MG63 (cell line): ENCODE measurements at regions not wholly inside any gene's neighbourhood (a gene's known extent, or its start where the extent isn't known, plus 50 kb on each side); places are given as distances from the start of the nearest gene placed in this dataset.

Experiments used
- DNase-seq: peaks from one replicate; pipeline ENCODE4 v3.0.0-alpha.2; 2020
- H3K27me3 ChIP-seq: fragments of 250-450 bp; sonication (Bioruptor Pico); 2 replicates; pipeline ENCODE4 v1.5.1; 2020; ENCODE audit warnings: mild to moderate bottlenecking, moderate library complexity
- H3K36me3 ChIP-seq: fragments of 250-450 bp; sonication (Bioruptor Pico); 2 replicates; pipeline ENCODE4 v1.5.1; 2020; ENCODE audit warnings: mild to moderate bottlenecking, moderate library complexity
- H3K4me3 ChIP-seq: fragments of 250-450 bp; sonication (Bioruptor Pico); 2 replicates; pipeline ENCODE4 v1.5.1; 2020; ENCODE audit warnings: mild to moderate bottlenecking, moderate library complexity
- H3K9me3 ChIP-seq: fragments of 250-450 bp; sonication (Bioruptor Pico); 2 replicates; pipeline ENCODE4 v1.5.1; 2020; ENCODE audit warnings: mild to moderate bottlenecking, moderate library complexity

DNA sequence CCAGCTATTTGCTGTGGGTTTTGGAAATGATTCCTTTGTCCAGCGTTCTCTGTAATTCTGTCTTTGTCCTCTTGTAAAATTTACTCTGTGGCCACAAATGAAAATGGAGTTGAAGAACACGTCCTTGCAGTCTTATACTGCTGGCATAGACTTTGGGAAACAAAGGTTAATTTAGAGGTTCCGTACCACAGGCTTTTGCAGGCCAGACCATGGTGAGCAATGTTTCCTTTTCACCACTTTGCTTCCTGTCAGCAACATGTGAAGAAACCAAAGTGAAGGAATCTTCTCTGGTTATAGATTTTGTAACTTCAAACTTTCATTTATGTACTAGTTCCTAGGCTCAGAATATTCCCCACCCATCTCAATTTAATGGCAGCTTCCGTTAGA is 488.5 kb downstream of the MDFIC start:
- DNase-seq = no peak
- Histone ChIP-seq H3K4me3 (no peak overlapping the region), H3K27me3 (no peaks in the 10 kb centered on the region), H3K36me3 (no peaks in the 10 kb centered on the region), H3K9me3 (no peaks in the 10 kb centered on the region)

DNA sequence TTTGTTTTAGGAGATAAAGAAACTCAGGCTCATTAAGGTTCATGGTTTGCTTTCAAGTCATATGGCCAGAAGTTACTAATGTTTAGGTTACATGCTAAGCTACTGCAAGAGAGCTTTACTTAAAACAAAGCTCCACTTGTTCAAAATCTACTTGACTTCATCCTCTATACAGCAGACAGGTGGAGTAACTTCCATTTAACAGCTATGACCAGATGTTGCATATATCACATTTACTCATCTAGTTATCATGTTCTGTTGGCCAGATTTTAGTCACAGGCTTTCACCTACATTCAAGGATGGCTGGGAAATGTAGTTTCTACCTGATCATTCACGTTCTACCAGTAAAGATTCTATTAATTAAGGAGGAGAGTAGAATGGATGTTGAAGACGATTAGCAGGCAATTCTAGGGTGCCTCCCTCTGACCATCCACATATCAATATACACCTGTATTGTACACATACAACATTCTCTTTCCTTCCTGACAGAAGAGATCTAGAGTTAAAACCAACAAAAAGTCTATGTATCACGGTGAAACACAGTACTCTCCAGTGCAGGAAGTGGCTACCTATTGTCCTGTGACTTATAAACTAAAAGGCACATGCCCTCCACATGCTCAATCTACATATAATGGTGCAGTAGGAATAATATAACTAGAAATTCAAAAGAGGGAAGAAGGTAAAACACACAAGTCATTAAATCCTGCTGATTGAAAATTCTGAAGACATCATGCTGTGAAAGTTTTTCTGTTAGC is 488.0 kb downstream of the MDFIC start:
- Histone ChIP-seq H3K9me3 (no peaks in the 10 kb centered on the region), H3K36me3 (no peaks in the 10 kb centered on the region), H3K27me3 (no peaks in the 10 kb centered on the region), H3K4me3 (no peak overlapping the region)
- DNase-seq = no peak

DNA sequence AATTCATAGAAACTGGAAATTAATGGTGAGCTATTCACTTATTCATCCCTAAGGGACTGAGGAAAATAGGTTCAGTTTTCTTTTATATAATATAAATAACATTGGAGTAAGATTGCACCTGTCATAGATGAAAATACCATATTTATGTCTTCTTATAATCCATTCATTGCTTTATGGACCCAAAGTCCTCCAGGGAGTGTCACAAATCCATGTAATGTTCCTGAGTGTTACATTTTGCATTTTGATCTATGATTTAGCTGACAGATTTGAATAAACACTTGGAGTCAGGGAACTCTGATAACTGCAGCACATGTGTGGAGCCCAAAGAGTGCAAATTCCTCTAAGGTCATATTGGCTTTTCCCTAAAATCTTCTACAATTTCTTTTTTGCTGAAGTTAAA is 484.3 kb downstream of the MDFIC start:
- no peak overlapping the region for H3K4me3 ChIP-seq
- H3K9me3 ChIP-seq = no peaks in the 10 kb centered on the region
- H3K36me3 ChIP-seq = no peaks in the 10 kb centered on the region
- H3K27me3 ChIP-seq = no peaks in the 10 kb centered on the region
- DNase-seq = no peak

DNA sequence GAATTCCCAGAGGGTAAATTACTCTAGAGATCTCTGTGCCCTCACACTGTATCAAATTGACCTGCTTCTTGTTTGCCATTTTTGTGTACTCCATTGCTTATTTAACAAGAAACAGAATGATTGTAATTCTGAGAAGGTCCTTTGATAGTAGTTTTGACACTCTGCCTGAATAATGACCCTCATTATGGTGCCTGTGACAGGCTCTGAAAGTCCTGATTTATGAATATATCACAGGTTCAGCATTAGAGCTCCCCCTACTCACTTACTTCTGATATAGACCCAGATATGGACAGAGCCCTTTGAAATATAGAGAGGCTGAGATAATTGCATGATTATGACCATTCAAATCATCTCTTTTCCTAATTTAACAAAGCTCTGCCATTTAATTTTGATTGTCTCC is 465.2 kb downstream of the MDFIC start:
- H3K36me3 ChIP-seq = no peaks in the 10 kb centered on the region

DNA sequence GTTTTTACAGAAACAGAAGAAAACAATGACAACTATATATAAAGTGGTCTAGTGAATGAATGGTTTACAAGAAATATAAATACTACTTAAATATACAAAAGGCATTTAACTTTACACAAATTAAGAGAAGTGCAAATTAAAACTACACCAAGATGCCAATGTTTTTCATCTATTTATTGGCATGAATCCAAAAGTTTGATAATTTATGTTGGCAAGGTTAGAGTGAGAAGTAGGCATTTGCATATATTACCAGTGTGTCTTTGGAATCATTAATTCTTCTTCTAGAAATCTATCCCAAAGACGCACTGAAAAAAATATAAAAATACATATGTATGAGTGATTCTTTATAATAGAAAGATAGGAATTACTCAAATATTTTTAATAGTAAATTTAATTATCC is 457.4 kb downstream of the MDFIC start:
- H3K9me3 ChIP-seq = no peaks in the 10 kb centered on the region
- no peaks in the 10 kb centered on the region for H3K36me3 ChIP-seq
- no peak overlapping the region for H3K4me3 ChIP-seq
- no peak for DNase-seq
- H3K27me3 ChIP-seq = no peaks in the 10 kb centered on the region

More for the DNA sequence above, 465.2 kb downstream of the MDFIC start:
- Histone ChIP-seq H3K4me3 (no peak overlapping the region), H3K27me3 (no peaks in the 10 kb centered on the region), H3K9me3 (no peaks in the 10 kb centered on the region)
- no peak for DNase-seq

DNA sequence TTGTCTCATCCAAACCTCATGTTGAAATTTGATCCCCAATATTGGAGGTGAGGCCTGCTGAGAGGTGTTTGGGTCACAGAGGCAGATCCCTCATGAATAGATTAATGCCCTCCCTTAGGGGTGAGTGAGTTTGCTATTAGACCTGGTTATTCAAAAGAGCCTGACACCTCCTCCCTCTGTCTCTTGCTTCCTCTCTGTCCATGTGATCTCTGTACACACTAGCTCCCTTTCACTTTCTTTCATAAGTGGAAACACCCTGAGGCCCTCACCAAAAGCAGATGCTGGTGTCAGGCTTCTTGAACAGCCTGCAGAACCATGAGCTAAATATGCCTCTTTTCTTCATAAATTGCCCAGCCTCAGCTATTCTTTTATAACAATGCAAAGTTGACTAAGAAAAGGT is 447.1 kb downstream of the MDFIC start:
- Histone ChIP-seq H3K4me3 (no peak overlapping the region), H3K36me3 (no peaks in the 10 kb centered on the region), H3K9me3 (no peaks in the 10 kb centered on the region), H3K27me3 (no peaks in the 10 kb centered on the region)
- DNase-seq = no peak

DNA sequence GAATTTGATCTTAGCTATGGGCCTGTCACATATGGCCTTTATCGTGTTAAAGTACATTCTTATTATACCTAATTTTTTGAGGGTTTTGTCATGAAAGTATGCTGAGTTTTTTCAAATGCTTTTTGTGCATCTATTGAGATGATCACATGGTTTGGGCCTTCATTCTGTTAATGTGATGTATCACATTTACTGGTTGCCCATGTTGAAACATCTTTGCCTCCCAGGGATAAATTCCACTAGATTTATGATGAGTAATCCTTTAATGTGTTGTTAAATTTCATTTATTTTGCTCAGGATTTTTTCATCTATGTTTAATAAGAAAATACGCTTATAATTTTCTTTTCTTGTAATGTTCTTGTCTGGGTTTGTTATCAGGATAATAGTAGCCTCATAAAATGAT is 442.0 kb downstream of the MDFIC start:
- Histone ChIP-seq H3K9me3 (no peaks in the 10 kb centered on the region), H3K27me3 (no peaks in the 10 kb centered on the region)
- no peak for DNase-seq

DNA sequence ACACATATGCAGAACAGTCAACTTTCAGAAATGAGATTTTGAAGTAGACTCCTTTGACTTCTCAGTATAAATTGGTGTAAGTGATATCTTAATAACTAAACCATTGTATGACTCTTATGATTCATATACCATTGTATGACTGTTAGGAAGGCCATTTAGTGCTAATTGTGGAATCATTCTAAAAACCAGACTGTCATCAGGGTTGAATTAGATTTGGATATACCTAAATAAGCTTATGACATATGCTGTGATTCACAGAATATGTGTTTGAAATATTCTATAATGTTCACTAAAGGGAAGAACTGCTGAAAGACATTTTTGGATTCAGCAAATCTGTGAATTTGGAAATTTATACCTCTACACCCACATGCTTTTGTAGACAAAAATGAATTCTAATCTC is 438.1 kb downstream of the MDFIC start:
- H3K36me3 ChIP-seq = no peaks in the 10 kb centered on the region
- no peaks in the 10 kb centered on the region for H3K9me3 ChIP-seq
- no peak overlapping the region for H3K4me3 ChIP-seq
- no peaks in the 10 kb centered on the region for H3K27me3 ChIP-seq
- DNase-seq = no peak

More for the DNA sequence above, 442.0 kb downstream of the MDFIC start:
- H3K36me3 ChIP-seq = no peaks in the 10 kb centered on the region
- H3K4me3 ChIP-seq = no peak overlapping the region

DNA sequence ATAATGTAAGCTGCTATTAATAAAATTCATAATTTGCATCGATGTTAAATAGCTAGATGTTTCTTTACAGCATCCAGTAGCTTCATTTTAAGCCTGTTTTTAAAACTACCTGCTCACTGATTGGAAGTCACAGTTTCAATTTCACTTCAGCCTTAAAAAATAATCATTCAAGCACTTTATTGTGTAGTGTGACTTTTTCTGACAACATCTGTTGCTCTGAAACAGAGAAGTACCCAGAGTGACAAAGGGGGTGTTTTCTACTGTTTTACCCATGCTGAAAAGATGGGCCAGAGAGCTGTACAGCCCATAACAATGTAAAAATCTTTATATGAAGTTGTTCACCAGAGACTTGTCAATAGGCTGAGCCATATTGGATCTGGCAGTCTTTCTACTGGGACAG is 437.2 kb downstream of the MDFIC start:
- Histone ChIP-seq H3K9me3 (no peaks in the 10 kb centered on the region), H3K4me3 (no peak overlapping the region), H3K27me3 (no peaks in the 10 kb centered on the region), H3K36me3 (no peaks in the 10 kb centered on the region)
- no peak for DNase-seq

DNA sequence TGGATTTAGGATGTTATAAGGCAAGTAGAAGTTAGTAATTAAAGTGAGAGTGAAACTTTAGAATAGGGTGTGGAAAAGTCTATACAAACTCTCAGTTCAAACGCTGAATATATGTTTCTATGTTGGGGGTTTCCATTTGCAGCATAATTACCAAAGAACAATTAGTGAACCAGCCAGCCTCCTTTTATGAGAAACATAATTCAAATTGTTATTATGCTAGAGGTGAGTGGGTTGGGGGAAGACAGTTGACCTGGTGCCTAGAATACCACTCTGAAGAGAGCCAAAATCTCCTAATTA is 435.8 kb downstream of the MDFIC start:
- no peak for DNase-seq
- no peaks in the 10 kb centered on the region for H3K36me3 ChIP-seq

DNA sequence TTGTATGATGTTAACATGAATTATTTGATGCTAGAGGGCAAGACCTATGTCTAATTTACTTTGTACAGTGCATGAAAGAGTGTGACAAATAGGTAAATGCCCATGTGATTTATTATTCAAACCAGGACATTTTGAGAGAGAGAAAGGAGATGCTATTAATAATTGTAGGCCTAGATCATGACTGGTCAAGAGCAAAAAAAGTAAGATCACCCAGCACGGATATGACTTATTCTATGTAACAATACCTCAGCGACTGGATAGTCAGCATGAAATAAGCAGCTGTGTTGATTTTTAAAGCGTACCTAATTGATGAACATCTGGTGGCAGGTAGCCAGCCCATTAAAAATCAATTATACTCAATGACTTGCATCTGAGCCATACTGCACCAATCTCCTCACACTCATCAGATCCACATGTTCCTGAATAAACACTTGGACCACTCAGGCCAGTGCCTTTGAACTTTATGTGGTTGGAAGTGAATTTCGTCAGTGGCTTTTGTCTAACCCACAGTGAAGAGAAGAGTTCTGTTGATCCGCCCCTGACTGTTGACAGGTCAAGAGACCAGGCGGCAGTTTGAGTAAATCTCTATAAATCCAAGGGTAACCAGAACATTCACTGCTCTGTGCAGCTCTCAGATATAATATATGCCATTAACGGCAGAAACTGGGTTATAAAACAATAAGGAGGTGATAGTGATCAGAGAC is 435.3 kb downstream of the MDFIC start:
- H3K36me3 ChIP-seq = no peaks in the 10 kb centered on the region
- no peaks in the 10 kb centered on the region for H3K27me3 ChIP-seq
- no peak overlapping the region for H3K4me3 ChIP-seq
- H3K9me3 ChIP-seq = no peaks in the 10 kb centered on the region
- DNase-seq = no peak

More for the DNA sequence above, 435.8 kb downstream of the MDFIC start:
- Histone ChIP-seq H3K9me3 (no peaks in the 10 kb centered on the region), H3K27me3 (no peaks in the 10 kb centered on the region), H3K4me3 (no peak overlapping the region)

DNA sequence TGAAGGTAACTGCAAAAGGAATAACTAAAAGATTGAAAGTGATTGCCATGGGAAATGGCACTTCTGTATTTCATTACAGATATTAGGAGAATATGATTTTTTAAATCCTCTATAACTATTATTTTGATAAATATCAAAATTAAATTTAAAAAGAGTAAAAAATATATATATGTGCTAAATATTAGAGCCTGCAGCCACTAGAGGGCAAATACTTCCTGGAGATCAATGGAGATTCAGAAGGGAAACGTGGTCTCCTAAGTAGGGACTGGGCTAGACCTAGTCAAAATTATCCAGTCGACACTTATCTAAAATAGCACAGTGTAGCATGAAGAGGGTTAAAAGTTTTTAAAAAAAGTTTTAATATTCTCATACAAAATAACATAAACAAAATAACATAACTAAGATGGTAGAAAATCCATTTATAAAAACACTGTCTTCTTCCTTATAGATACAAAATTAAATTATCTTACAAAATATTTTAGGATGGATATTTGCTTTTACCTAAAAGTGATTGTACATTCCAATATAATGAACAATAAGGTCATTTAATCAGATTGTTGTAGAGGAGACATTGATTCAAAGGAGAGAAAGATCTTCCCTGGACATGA is 434.3 kb downstream of the MDFIC start:
- H3K27me3 ChIP-seq = no peaks in the 10 kb centered on the region
- no peak for DNase-seq

DNA sequence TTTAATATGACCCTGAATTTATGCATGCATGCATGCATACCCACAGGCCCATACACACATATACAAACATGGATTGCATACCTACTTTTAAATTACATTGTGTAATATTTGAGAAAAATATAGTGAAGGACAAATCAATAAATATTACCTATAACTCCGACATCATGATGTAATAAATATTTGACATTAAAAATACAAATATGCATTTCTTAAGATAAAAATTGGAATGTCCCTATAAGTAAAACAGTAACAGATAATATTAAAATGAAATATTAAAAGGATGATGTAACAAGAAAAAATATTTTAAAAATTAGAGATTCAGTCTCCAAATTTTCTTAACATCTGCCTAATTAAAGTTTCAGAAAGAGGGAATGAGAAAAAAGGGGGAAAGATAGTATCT is 433.0 kb downstream of the MDFIC start:
- no peaks in the 10 kb centered on the region for H3K9me3 ChIP-seq
- H3K4me3 ChIP-seq = no peak overlapping the region
- no peaks in the 10 kb centered on the region for H3K36me3 ChIP-seq
- no peak for DNase-seq
- no peaks in the 10 kb centered on the region for H3K27me3 ChIP-seq

More for the DNA sequence above, 434.3 kb downstream of the MDFIC start:
- Histone ChIP-seq H3K4me3 (no peak overlapping the region), H3K36me3 (no peaks in the 10 kb centered on the region), H3K9me3 (no peaks in the 10 kb centered on the region)

DNA sequence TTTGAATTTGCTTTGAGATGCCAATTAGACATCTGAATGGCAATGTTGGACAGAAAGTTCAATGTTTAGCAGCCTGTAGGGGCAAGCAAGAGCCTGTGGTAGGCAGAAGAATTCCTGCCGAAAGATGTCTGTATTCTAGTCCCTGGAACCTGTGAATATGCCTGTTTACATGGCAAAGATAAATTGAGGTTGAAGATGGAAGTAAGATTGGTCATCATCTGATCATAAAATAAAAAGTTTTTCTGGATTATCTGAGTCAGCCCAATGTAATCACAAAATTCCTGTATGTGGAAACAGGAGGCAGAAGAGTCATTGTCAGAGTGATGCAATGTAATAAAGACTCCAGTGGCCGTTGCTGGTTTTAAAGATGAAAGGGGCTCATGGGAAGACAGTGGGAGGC is 430.5 kb downstream of the MDFIC start:
- DNase-seq = no peak
- H3K36me3 ChIP-seq = no peaks in the 10 kb centered on the region
- H3K9me3 ChIP-seq = no peaks in the 10 kb centered on the region
- no peak overlapping the region for H3K4me3 ChIP-seq
- no peaks in the 10 kb centered on the region for H3K27me3 ChIP-seq

DNA sequence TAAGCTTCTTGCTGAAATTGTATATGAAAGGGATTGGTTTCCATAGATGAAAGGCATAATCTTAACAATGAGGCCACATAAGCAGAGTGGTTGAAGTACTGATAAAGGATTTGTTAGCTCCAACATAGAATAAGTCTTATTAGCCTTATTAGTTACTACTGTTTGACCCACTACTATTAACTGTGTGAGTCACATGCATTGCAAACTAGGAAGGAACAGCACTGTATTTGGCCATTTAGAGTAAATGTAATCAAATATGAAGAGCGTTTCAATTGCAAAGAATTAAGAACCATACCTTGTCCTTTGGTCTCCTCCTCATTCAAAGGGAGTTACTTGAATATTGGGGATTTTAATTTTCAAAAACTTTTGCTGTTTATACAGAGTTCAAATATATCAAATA is 428.9 kb downstream of the MDFIC start:
- Histone ChIP-seq H3K4me3 (no peak overlapping the region), H3K27me3 (no peaks in the 10 kb centered on the region), H3K9me3 (no peaks in the 10 kb centered on the region), H3K36me3 (no peaks in the 10 kb centered on the region)
- no peak for DNase-seq

DNA sequence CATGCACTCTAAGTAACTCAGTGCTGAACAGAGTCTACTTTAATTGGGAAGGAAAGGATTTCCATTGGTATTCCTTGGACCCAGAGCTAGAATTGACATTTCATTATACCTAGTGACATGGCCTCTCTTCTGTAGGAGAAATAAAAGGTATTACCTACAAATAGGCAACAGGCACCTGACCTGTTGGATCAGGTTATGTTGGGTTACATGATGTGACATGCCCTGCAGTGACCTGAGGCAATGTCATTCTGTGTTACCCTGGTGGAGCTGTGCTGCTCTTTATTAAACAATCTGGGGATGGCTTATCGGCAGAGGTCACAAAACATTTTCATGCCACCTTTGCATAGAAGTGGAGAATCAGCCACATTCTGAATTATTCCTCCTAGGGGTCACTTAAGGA is 427.7 kb downstream of the MDFIC start:
- H3K4me3 ChIP-seq = no peak overlapping the region
- H3K27me3 ChIP-seq = no peaks in the 10 kb centered on the region
- no peaks in the 10 kb centered on the region for H3K9me3 ChIP-seq
- DNase-seq = no peak
- no peaks in the 10 kb centered on the region for H3K36me3 ChIP-seq

DNA sequence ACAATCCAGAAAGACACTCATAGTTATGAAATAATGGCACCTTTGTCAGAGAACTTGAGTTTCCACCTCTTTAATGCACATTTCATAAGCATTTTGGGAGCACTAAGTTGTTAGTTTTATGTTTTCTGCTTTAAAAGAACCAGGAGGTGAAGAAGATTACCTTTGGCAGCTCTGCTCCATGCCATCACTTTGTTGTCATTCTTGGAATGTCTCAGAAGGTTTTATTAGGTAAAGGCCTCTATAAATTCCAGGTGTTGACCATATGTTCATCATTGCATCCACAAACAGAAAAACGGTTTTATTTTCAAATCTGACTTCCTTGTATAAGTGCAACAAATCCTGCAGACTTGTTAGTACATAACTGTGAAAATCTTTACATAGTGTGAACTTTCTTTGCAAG is 424.8 kb downstream of the MDFIC start:
- DNase-seq = no peak
- no peaks in the 10 kb centered on the region for H3K27me3 ChIP-seq
- no peaks in the 10 kb centered on the region for H3K36me3 ChIP-seq
- no peaks in the 10 kb centered on the region for H3K9me3 ChIP-seq
- no peak overlapping the region for H3K4me3 ChIP-seq

DNA sequence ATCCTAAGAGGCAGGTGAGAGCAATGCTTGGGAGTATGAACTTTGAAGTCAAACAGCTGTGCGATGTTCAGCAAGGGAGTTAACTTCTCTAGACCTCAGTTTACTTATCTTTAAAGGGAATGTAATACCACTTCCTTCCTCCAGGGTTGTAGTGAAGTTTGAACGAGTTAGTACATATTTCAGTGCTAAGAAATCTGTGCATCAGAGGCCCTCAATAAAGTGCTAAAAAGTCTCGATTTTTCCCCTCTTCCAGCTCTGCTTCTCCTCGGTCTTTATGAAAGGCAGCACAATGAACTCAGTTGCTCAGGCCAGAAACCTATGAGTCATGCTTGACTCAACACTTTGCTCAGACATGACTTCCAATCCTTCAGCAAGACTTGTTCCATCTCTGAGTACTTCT is 418.9 kb downstream of the MDFIC start:
- no peaks in the 10 kb centered on the region for H3K27me3 ChIP-seq
- DNase-seq = peak; percentile 54
- no peak overlapping the region for H3K4me3 ChIP-seq
- H3K9me3 ChIP-seq = no peaks in the 10 kb centered on the region
- H3K36me3 ChIP-seq = no peaks in the 10 kb centered on the region
